ENCODE measurements at regions not wholly inside any gene's neighbourhood (a gene's known extent, or its start where the extent isn't known, plus 50 kb on each side); places are given as distances from the start of the nearest gene placed in this dataset.

- DNase-seq (ENCODE audit: low read depth) = no peak
Observed at GRCh38 chr2:220437938-220438337, 810.5 kb downstream of the SLC4A3 start.

GRCh38 chr2:220440731-220441130, 813.3 kb downstream of the SLC4A3 start:
- DNase-seq (ENCODE audit: low read depth) = no peak

GRCh38 chr2:220441404-220441803, 814.0 kb downstream of the SLC4A3 start:
- DNase-seq (ENCODE audit: low read depth) = no peak

GRCh38 chr2:220442012-220442411, 814.6 kb downstream of the SLC4A3 start:
- DNase-seq (ENCODE audit: low read depth) = no peak

GRCh38 chr2:220445429-220446105, 818.1 kb downstream of the SLC4A3 start:
- DNase-seq (ENCODE audit: low read depth) = no peak

GRCh38 chr2:220446106-220446712, 818.8 kb downstream of the SLC4A3 start:
- no peak for DNase-seq (ENCODE audit: low read depth)

- DNase-seq (ENCODE audit: low read depth) = no peak
Observed at GRCh38 chr2:220450846-220451245, 823.4 kb downstream of the SLC4A3 start.

- DNase-seq (ENCODE audit: low read depth) = no peak
Observed at GRCh38 chr2:220451438-220451837, 824.0 kb downstream of the SLC4A3 start.

GRCh38 chr2:220452561-220452960, 825.1 kb downstream of the SLC4A3 start:
- no peak for DNase-seq (ENCODE audit: low read depth)

- DNase-seq (ENCODE audit: low read depth) = peak; percentile 45
Observed at GRCh38 chr2:220455351-220455990, 828.0 kb downstream of the SLC4A3 start.

- no peak for DNase-seq (ENCODE audit: low read depth)
Observed at GRCh38 chr2:220458051-220458450, 830.6 kb downstream of the SLC4A3 start.

- DNase-seq (ENCODE audit: low read depth) = no peak
Observed at GRCh38 chr2:220460257-220460985, 833.0 kb downstream of the SLC4A3 start.

GRCh38 chr2:220463876-220464275, 836.4 kb downstream of the SLC4A3 start:
- no peak for DNase-seq (ENCODE audit: low read depth)

GRCh38 chr2:220465700-220466099, 838.3 kb downstream of the SLC4A3 start:
- DNase-seq (ENCODE audit: low read depth) = no peak

- peak; percentile 42 for DNase-seq (ENCODE audit: low read depth)
Observed at GRCh38 chr2:220466251-220466691, 838.8 kb downstream of the SLC4A3 start.

GRCh38 chr2:220469201-220469600, 841.8 kb downstream of the SLC4A3 start:
- no peak for DNase-seq (ENCODE audit: low read depth)

- peak; percentile 38 for DNase-seq (ENCODE audit: low read depth)
Observed at GRCh38 chr2:220473611-220474010, 846.2 kb downstream of the SLC4A3 start.

- no peak for DNase-seq (ENCODE audit: low read depth)
Observed at GRCh38 chr2:220476877-220477276, 849.4 kb downstream of the SLC4A3 start.

- no peak for DNase-seq (ENCODE audit: low read depth)
Observed at GRCh38 chr2:220478305-220479058, 851.1 kb downstream of the SLC4A3 start.

- DNase-seq (ENCODE audit: low read depth) = no peak
Observed at GRCh38 chr2:220482716-220483115, 855.3 kb downstream of the SLC4A3 start.

GRCh38 chr2:220489121-220489520, 861.7 kb downstream of the SLC4A3 start:
- DNase-seq (ENCODE audit: low read depth) = no peak

- DNase-seq (ENCODE audit: low read depth) = no peak
Observed at GRCh38 chr2:220491670-220492069, 864.2 kb downstream of the SLC4A3 start.
